CD14-positive monocyte (primary cell): ENCODE measurements at regions not wholly inside any gene's neighbourhood (a gene's known extent, or its start where the extent isn't known, plus 50 kb on each side); places are given as distances from the start of the nearest gene placed in this dataset.

Experiments used
- DNase-seq, 3 donors: peaks; one replicate each; pipeline ENCODE4 v3.0.0-alpha.2; 2011 to 2022
- H2AFZ ChIP-seq: 2 replicates; pipeline ENCODE4 v1.6.0; 2012; ENCODE audit warnings: mild to moderate bottlenecking, low read depth, low read length, inconsistent platforms; ENCODE audit not compliant: insufficient read depth, poor library complexity, severe bottlenecking
- H3K27ac ChIP-seq, 2 donors: 1 replicate in 1 of 2; 2 replicates in 1 of 2; pipeline ENCODE4 v1.5.1; 2012 to 2013; ENCODE audit warnings: low read length in 2 of 2, control low read depth in 1 of 2, inconsistent platforms in 1 of 2, low read depth in 1 of 2, mild to moderate bottlenecking in 1 of 2
- H3K27me3 ChIP-seq, 2 donors: one replicate each; pipeline versions ENCODE4 v1.6.0 to v1.6.1; 2011 to 2013; ENCODE audit warnings: low read length in 2 of 2; ENCODE audit not compliant: control insufficient read depth in 2 of 2, insufficient read depth in 2 of 2
- H3K36me3 ChIP-seq, 2 donors: replicated peaks in 1 of 2; 1 replicate in 1 of 2; 2 replicates in 1 of 2; pipeline versions ENCODE4 v1.5.1 to v1.6.1; 2012 to 2013; ENCODE audit warnings: low read length in 2 of 2, control low read depth in 1 of 2, inconsistent platforms in 1 of 2, mild to moderate bottlenecking in 1 of 2; ENCODE audit not compliant: insufficient read depth in 2 of 2, control insufficient read depth in 1 of 2
- H3K4me1 ChIP-seq, 2 donors: 1 replicate in 1 of 2; 2 replicates in 1 of 2; pipeline versions ENCODE4 v1.5.1 to v1.6.1; 2012 to 2013; ENCODE audit warnings: low read length in 2 of 2, control low read depth in 1 of 2, inconsistent platforms in 1 of 2, mild to moderate bottlenecking in 1 of 2, moderate library complexity in 1 of 2; ENCODE audit not compliant: insufficient read depth in 2 of 2, control insufficient read depth in 1 of 2
- H3K4me2 ChIP-seq: replicated peaks from 2 replicates; pipeline ENCODE3; 2012; ENCODE audit warnings: low read length, moderate library complexity, mild to moderate bottlenecking; ENCODE audit not compliant: poor library complexity, severe bottlenecking; ENCODE audit errors: extremely low read depth
- H3K4me3 ChIP-seq, 3 experiments: fragments of 200-600 bp in 1 of 3; sonication (generic) in 1 of 3; replicated peaks in 1 of 3; 1 replicate in 2 of 3; 2 replicates in 1 of 3; pipeline ENCODE4 v1.5.1; 2011 to 2013; ENCODE audit warnings: low read length in 3 of 3, mild to moderate bottlenecking in 3 of 3, control low read depth in 2 of 3, low read depth in 2 of 3, inconsistent platforms in 1 of 3, moderate library complexity in 1 of 3
- H3K79me2 ChIP-seq: 2 replicates; pipeline ENCODE4 v1.6.0; 2012; ENCODE audit warnings: mild to moderate bottlenecking, control low read depth, inconsistent platforms, low read length, moderate library complexity; ENCODE audit not compliant: insufficient read depth
- H3K9ac ChIP-seq: 2 replicates; pipeline ENCODE4 v1.6.0; 2017; ENCODE audit warnings: low read length, mild to moderate bottlenecking; ENCODE audit not compliant: insufficient read depth, poor library complexity, severe bottlenecking
- H3K9me3 ChIP-seq, 2 donors: replicated peaks in 1 of 2; 1 replicate in 1 of 2; 2 replicates in 1 of 2; pipeline versions ENCODE4 v1.5.1 to v1.6.1; 2012 to 2013; ENCODE audit warnings: low read length in 2 of 2, control low read depth in 1 of 2; ENCODE audit not compliant: control insufficient read depth in 1 of 2, insufficient read depth in 1 of 2
- H4K20me1 ChIP-seq: 2 replicates; pipeline ENCODE4 v1.6.0; 2012; ENCODE audit warnings: mild to moderate bottlenecking, low read length, control low read depth, moderate library complexity; ENCODE audit not compliant: insufficient read depth
- H3K27ac Mint-ChIP-seq, 7 donors: one replicate each; pipeline ENCODE4 v1.8.0; 2020; ENCODE audit warnings: mild to moderate bottlenecking in 7 of 7, mixed read lengths in 7 of 7, moderate library complexity in 6 of 7, inconsistent platforms in 2 of 7
- H3K27me3 Mint-ChIP-seq, 3 donors: one replicate each; pipeline ENCODE4 v1.8.0; 2021 to 2022; ENCODE audit warnings: low read depth in 3 of 3, mild to moderate bottlenecking in 3 of 3, mixed read lengths in 3 of 3, moderate library complexity in 3 of 3, inconsistent platforms in 1 of 3
- H3K36me3 Mint-ChIP-seq, 2 donors: one replicate each; pipeline ENCODE4 v1.8.0; 2020; ENCODE audit warnings: mixed read lengths in 2 of 2, inconsistent platforms in 1 of 2, mild to moderate bottlenecking in 1 of 2
- H3K4me1 Mint-ChIP-seq: one replicate; pipeline ENCODE4 v1.8.0; 2020; ENCODE audit warnings: mild to moderate bottlenecking, mixed read lengths
- H3K4me3 Mint-ChIP-seq, 2 donors: one replicate each; pipeline ENCODE4 v1.8.0; 2020; ENCODE audit warnings: mild to moderate bottlenecking in 2 of 2, mixed read lengths in 2 of 2, moderate library complexity in 1 of 2
- H3K9me3 Mint-ChIP-seq, 7 donors: one replicate each; pipeline ENCODE4 v1.8.0; 2020 to 2022; ENCODE audit warnings: mixed read lengths in 7 of 7, mild to moderate bottlenecking in 6 of 7, moderate library complexity in 6 of 7, inconsistent platforms in 2 of 7
- CTCF ChIP-seq: fragments of 200-600 bp; IDR thresholded peaks from one replicate; pipeline ENCODE4 v1.8.0; 2022; ENCODE audit warnings: antibody characterized with exemption, mild to moderate bottlenecking
- WGBS: methylation state at CpG from one replicate; pipeline ENCODE4 v1.1.5; 2013; ENCODE audit warnings: missing lambda C conversion rate; ENCODE audit not compliant: insufficient coverage; 5-methylcytosine and 5-hydroxymethylcytosine counted together
- intact Hi-C, 2 donors: fragments of 100-400 bp; cut with micrococcal nuclease; formaldehyde crosslinking; loops; one replicate each; pipeline versions ENCODE4 v1.15.0 to v1.15.1; 2023

- no peaks in the 10 kb centered on the region for H3K9me3 ChIP-seq
- intact Hi-C loops, result no loop called here
- Mint-ChIP-seq H3K36me3 (no peaks in the 10 kb centered on the region), H3K27ac (no peak overlapping the region), H3K27me3 (peaks cover 0 to 2% (median 0%) of the 10 kb centered on the region in 3 donors), H3K4me3 (no peak overlapping the region), H3K9me3 (peaks cover 0 to 10% (median 4%) of the 10 kb centered on the region in 7 donors), H3K4me1 (no peaks in the 10 kb centered on the region)
- H3K36me3 ChIP-seq, result no peaks in the 10 kb centered on the region
- H3K27me3 ChIP-seq, result no peaks in the 10 kb centered on the region
- no peak overlapping the region for H3K4me3 ChIP-seq
- no peaks in the 10 kb centered on the region for H3K4me1 ChIP-seq
- H3K4me2 ChIP-seq, result no peak overlapping the region
- H4K20me1 ChIP-seq, result no peaks in the 10 kb centered on the region
- no peak overlapping the region for H2AFZ ChIP-seq
- no peak for DNase-seq
- no peak overlapping the region for H3K27ac ChIP-seq
- H3K9ac ChIP-seq, result no peak overlapping the region
- no peaks in the 10 kb centered on the region for H3K79me2 ChIP-seq
- TF ChIP-seq CTCF, result no peak
Observed at GRCh38 chr12:18794000-18794399, 56.1 kb downstream of the CAPZA3 start.

- no peak for TF ChIP-seq CTCF
- Mint-ChIP-seq H3K27ac (no peak overlapping the region), H3K4me1 (no peaks in the 10 kb centered on the region), H3K4me3 (no peak overlapping the region), H3K36me3 (no peaks in the 10 kb centered on the region), H3K9me3 (peaks cover 0 to 6% (median 1%) of the 10 kb centered on the region in 7 donors), H3K27me3 (peaks cover 0 to 2% (median 0%) of the 10 kb centered on the region in 3 donors)
- intact Hi-C loops, result no loop called here
- H3K9ac ChIP-seq, result no peak overlapping the region
- H2AFZ ChIP-seq, result no peak overlapping the region
- WGBS, result 71% methylated on average over 1 of the region's 2 CpGs
- H4K20me1 ChIP-seq, result no peaks in the 10 kb centered on the region
- no peaks in the 10 kb centered on the region for H3K4me1 ChIP-seq
- H3K27ac ChIP-seq, result no peak overlapping the region
- H3K79me2 ChIP-seq, result no peaks in the 10 kb centered on the region
- DNase-seq, result no peak
- no peaks in the 10 kb centered on the region for H3K9me3 ChIP-seq
- no peaks in the 10 kb centered on the region for H3K27me3 ChIP-seq
- H3K4me3 ChIP-seq, result no peak overlapping the region
- no peaks in the 10 kb centered on the region for H3K36me3 ChIP-seq
- no peak overlapping the region for H3K4me2 ChIP-seq
Observed at GRCh38 chr12:18797604-18798003, 59.7 kb downstream of the CAPZA3 start.
